HG02642 (cell line): ENCODE measurements at regions not wholly inside any gene's neighbourhood (a gene's known extent, or its start where the extent isn't known, plus 50 kb on each side); places are given as distances from the start of the nearest gene placed in this dataset.
A peak's percentile ranks its signal among the peaks of the same experiment; 100 is the strongest.

ENCODE experiments used
- ATAC-seq: cut with Tn5 transposase; IDR thresholded peaks from one replicate; pipeline ENCODE4 v1.9.1; 2021; ENCODE audit warnings: mild to moderate bottlenecking; ENCODE audit not compliant: unreplicated experiment, poor library complexity

GRCh38 chr2:106572541-106573450, 85.6 kb downstream of the CD8B2 start:
- no peak for ATAC-seq

GRCh38 chr2:106573773-106574172, 86.6 kb downstream of the CD8B2 start:
- no peak for ATAC-seq

- ATAC-seq: no peak
These were observed 88.8 kb downstream of the CD8B2 start for GRCh38 chr2:106575955-106576354.

- no peak for ATAC-seq
These were observed 90.1 kb downstream of the CD8B2 start for GRCh38 chr2:106577255-106577651.

GRCh38 chr2:106579750-106580197, 92.6 kb downstream of the CD8B2 start:
- no peak for ATAC-seq

- no peak for ATAC-seq
These were observed 93.1 kb downstream of the CD8B2 start for GRCh38 chr2:106580241-106580640.

- ATAC-seq: no peak
These were observed 94.2 kb downstream of the CD8B2 start for GRCh38 chr2:106581328-106581727.

- peak; percentile 14 for ATAC-seq
These were observed 94.6 kb downstream of the CD8B2 start for GRCh38 chr2:106581755-106582147.

GRCh38 chr2:106582148-106583143, 95.3 kb downstream of the CD8B2 start:
- peak; percentile 82 for ATAC-seq

- ATAC-seq: no peak
These were observed 97.3 kb downstream of the CD8B2 start for GRCh38 chr2:106584304-106584954.

- ATAC-seq: no peak
These were observed 109.7 kb downstream of the CD8B2 start for GRCh38 chr2:106596844-106597243.

- ATAC-seq: no peak
These were observed 112.4 kb downstream of the CD8B2 start for GRCh38 chr2:106599540-106599939.

GRCh38 chr2:106602042-106602441, 114.9 kb downstream of the CD8B2 start:
- ATAC-seq: no peak

- no peak for ATAC-seq
These were observed 119.5 kb downstream of the CD8B2 start for GRCh38 chr2:106606652-106607051.

- ATAC-seq: no peak
These were observed 120.2 kb downstream of the CD8B2 start for GRCh38 chr2:106607371-106607770.

- ATAC-seq: no peak
These were observed 122.6 kb downstream of the CD8B2 start for GRCh38 chr2:106609780-106610179.

GRCh38 chr2:106614511-106615291, 127.5 kb downstream of the CD8B2 start:
- no peak for ATAC-seq

- ATAC-seq: no peak
These were observed 131.4 kb downstream of the CD8B2 start for GRCh38 chr2:106618614-106619013.

- no peak for ATAC-seq
These were observed 136.3 kb downstream of the CD8B2 start for GRCh38 chr2:106623456-106623855.
